Testis (tissue), 2 donors: ENCODE measurements at regions not wholly inside any gene's neighbourhood (a gene's known extent, or its start where the extent isn't known, plus 50 kb on each side); places are given as distances from the start of the nearest gene placed in this dataset.

Experiments used
- DNase-seq: peaks from one replicate; pipeline ENCODE4 v3.0.0-alpha.2; 2019
- H3K27ac ChIP-seq, 2 donors: fragments of 200-600 bp; sonication (generic); one replicate each; pipeline ENCODE4 v1.5.1; 2019
- H3K27me3 ChIP-seq: fragments of 200-600 bp; sonication (generic); one replicate; pipeline ENCODE4 v1.5.1; 2019
- H3K36me3 ChIP-seq: fragments of 200-600 bp; sonication (generic); one replicate; pipeline ENCODE4 v1.5.1; 2017; ENCODE audit warnings: low read depth; ENCODE audit errors: missing control alignments
- H3K4me1 ChIP-seq: fragments of 200-600 bp; sonication (generic); one replicate; pipeline ENCODE4 v1.5.1; 2019
- H3K4me3 ChIP-seq, 2 donors: fragments of 200-600 bp; sonication (generic); one replicate each; pipeline ENCODE4 v1.5.1; 2017 to 2019
- H3K9me3 ChIP-seq: fragments of 200-600 bp; sonication (generic); one replicate; pipeline ENCODE4 v1.5.1; 2017
- POLR2A ChIP-seq: fragments of 450-650 bp; IDR thresholded peaks from one replicate; pipeline ENCODE4 v1.6.1; 2017; ENCODE audit warnings: antibody characterized with exemption, mild to moderate bottlenecking, moderate library complexity
- WGBS, 2 donors: methylation state at CpG; one replicate each; pipeline ENCODE4 v1.1.5; 2018; 5-methylcytosine and 5-hydroxymethylcytosine counted together
- intact Hi-C: fragments of 100-400 bp; cut with DNase I; formaldehyde crosslinking; loops from one replicate; pipeline ENCODE4 v1.15.1; 2023; ENCODE audit warnings: low total_unique reads
- TF ChIP-seq, protein P1 (sequence below), 3 experiments: fragments of 450-650 bp in 2 of 3; fragments of 200-600 bp in 1 of 3; sonication (generic) in 1 of 3; IDR thresholded peaks; one replicate each; pipeline ENCODE4 v1.5.1; 2016 to 2019; ENCODE audit warnings: antibody characterized with exemption in 3 of 3, mild to moderate bottlenecking in 2 of 3, moderate library complexity in 1 of 3

DNA sequence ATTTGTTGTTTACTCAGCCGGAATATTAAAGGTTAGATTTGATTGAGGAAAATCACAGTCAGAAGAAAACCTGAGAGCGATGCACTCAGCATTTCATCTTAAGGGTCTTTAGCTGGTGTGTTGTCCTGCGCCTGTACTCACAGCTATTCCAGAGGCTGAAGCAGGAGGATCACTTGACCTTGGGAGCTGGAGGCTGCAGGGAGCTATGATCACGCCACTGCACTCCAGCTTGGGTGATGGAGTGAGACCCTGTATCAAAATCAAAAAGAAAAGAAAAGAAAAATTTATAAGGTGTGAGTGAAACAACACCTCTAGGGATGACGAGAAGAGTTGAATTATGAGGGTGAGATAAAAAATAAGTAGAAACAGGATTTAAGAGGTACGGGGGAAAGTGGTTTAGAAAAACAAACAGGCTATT lies 165.0 kb downstream of the TRIM27 start:
- 39 to 52% methylated on average over 6 of the region's 6 CpGs for WGBS, 2 donors
- Histone ChIP-seq H3K27ac (no peak overlapping the region), H3K27me3 (no peaks in the 10 kb centered on the region), H3K4me1 (no peaks in the 10 kb centered on the region), H3K36me3 (no peaks in the 10 kb centered on the region), H3K9me3 (no peaks in the 10 kb centered on the region), H3K4me3 (no peak overlapping the region)
- no peak for TF ChIP-seq POLR2A
- TF ChIP-seq, protein P1, sequence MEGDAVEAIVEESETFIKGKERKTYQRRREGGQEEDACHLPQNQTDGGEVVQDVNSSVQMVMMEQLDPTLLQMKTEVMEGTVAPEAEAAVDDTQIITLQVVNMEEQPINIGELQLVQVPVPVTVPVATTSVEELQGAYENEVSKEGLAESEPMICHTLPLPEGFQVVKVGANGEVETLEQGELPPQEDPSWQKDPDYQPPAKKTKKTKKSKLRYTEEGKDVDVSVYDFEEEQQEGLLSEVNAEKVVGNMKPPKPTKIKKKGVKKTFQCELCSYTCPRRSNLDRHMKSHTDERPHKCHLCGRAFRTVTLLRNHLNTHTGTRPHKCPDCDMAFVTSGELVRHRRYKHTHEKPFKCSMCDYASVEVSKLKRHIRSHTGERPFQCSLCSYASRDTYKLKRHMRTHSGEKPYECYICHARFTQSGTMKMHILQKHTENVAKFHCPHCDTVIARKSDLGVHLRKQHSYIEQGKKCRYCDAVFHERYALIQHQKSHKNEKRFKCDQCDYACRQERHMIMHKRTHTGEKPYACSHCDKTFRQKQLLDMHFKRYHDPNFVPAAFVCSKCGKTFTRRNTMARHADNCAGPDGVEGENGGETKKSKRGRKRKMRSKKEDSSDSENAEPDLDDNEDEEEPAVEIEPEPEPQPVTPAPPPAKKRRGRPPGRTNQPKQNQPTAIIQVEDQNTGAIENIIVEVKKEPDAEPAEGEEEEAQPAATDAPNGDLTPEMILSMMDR (IDR thresholded peaks at IDR 0.05), result no peak
- intact Hi-C loops, result no loop called here
- DNase-seq, result no peak

DNA sequence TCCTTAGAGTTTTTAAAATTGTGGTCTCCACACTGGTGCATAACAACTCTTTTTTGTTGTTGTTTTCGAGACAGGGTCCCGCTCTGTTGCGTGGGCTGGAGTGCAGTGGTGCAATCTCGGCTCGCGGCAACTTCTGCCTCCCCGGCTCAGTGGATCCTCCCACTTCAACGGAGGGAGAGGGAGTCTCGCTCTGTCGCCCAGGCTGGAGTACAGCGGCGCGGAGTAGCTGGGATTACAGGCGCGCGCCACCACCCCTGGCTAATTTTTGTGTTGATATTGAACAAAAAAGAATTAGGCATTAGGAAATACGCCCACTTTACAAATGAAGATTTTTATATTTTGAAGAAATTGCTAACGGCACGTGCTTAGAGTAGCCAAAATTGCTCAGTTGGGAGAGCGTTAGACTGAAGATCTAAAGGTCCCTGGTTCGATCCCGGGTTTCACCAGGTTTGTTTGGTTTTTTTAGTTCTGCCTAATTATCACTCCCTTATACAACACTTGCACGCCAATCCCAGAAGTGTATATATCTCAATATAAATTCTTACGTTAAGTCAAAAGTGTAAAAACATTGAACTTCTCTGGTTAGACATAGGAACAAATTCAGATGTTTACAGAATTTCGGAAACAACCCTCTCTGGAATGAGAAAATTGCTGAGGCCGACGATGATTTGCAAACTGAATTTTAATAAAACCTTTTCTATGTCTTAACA lies 159.6 kb downstream of the TRIM27 start:
- H3K4me3 ChIP-seq, result no peak overlapping the region
- 46% methylated on average over 27 of the region's 27 CpGs for WGBS, 2 donors
- no peaks in the 10 kb centered on the region for H3K36me3 ChIP-seq
- H3K4me1 ChIP-seq, result no peaks in the 10 kb centered on the region
- no peak for DNase-seq
- TF ChIP-seq, protein P1 (IDR thresholded peaks at IDR 0.05), result no peak
- TF ChIP-seq POLR2A, result no peak
- no peak overlapping the region for H3K27ac ChIP-seq
- H3K27me3 ChIP-seq, result no peaks in the 10 kb centered on the region
- intact Hi-C loops, result no loop called here
- H3K9me3 ChIP-seq, result no peaks in the 10 kb centered on the region

DNA sequence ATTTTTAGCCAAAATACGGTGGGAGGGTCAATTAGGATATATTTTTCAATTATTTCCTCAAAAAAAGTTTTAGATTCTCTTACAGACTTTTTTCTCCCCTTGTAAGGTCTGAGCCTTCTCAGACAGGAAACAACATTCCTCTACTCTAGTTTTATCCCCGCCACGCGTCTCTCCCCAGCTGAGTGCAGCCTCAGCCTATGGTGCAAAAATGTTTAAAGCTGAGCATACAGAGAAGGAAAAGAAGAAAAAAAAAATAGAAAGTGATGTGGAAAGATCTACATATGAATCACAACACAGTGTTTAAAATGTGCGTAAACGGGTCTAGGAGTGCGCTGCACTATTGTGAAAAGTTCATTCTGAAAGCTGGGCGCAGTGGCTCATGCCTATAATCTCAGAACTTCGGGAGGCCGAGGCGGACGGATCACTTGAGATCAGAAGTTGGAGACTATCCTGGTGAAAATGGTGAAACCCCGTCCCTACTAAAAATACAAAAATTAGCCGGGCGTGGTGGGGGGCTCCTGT lies 159.0 kb downstream of the TRIM27 start:
- H3K27ac ChIP-seq, result no peak overlapping the region
- no peaks in the 10 kb centered on the region for H3K9me3 ChIP-seq
- WGBS, 2 donors, result 33 to 46% methylated on average over 15 of the region's 15 CpGs
- H3K4me1 ChIP-seq, result no peaks in the 10 kb centered on the region
- no peaks in the 10 kb centered on the region for H3K27me3 ChIP-seq
- TF ChIP-seq, protein P1 (IDR thresholded peaks at IDR 0.05), result no peak
- no peak for TF ChIP-seq POLR2A
- no peak overlapping the region for H3K4me3 ChIP-seq
- intact Hi-C loops, result no loop called here
- no peaks in the 10 kb centered on the region for H3K36me3 ChIP-seq
- DNase-seq, result no peak

DNA sequence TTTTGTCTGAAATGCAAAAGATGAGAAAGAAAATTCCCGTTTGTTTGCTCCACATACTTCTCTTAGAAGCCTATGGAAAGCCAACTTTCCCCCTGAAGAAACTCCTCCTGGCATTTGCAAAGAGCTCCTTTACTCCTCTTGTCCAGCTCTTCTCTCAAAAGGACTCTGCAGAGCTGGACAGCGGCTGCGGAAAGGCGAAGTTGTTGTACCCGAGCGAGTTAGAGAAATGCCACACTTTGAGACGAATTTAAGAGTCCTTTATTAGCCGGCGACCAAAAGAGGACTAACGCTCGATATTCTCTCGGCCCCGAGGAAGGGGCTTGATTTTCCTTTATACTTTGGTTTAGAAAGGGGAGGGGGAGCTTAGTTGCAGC lies 157.8 kb downstream of the TRIM27 start:
- H3K4me1 ChIP-seq, result no peaks in the 10 kb centered on the region
- intact Hi-C loops, result no loop called here
- H3K4me3 ChIP-seq, result no peak overlapping the region
- TF ChIP-seq, protein P1 (IDR thresholded peaks at IDR 0.05), result no peak
- TF ChIP-seq POLR2A, result no peak
- no peaks in the 10 kb centered on the region for H3K36me3 ChIP-seq
- H3K9me3 ChIP-seq, result no peaks in the 10 kb centered on the region
- DNase-seq, result no peak
- H3K27me3 ChIP-seq, result no peaks in the 10 kb centered on the region
- H3K27ac ChIP-seq, result no peak overlapping the region
- 1% methylated on average over 13 of the region's 13 CpGs for WGBS, 2 donors

GRCh38 chr6:28766426-28766825 lies 157.4 kb downstream of the TRIM27 start:
- no peaks in the 10 kb centered on the region for H3K9me3 ChIP-seq
- no peaks in the 10 kb centered on the region for H3K36me3 ChIP-seq
- H3K27ac ChIP-seq, result no peak overlapping the region
- no peaks in the 10 kb centered on the region for H3K4me1 ChIP-seq
- WGBS, 2 donors, result 7 to 16% methylated on average over 5 of the region's 5 CpGs
- no peak for TF ChIP-seq POLR2A
- no peak for DNase-seq
- no peak overlapping the region for H3K4me3 ChIP-seq
- intact Hi-C loops, result no loop called here
- H3K27me3 ChIP-seq, result no peaks in the 10 kb centered on the region
